HL-60 (cell line): ENCODE measurements at regions not wholly inside any gene's neighbourhood (a gene's known extent, or its start where the extent isn't known, plus 50 kb on each side); places are given as distances from the start of the nearest gene placed in this dataset.

Experiments
- DNase-seq, 2 experiments: peaks; one replicate each; pipeline ENCODE4 v3.0.0-alpha.2; 2010 to 2020; ENCODE audit warnings: low read depth in 1 of 2, low spot score in 1 of 2
- H3K27ac ChIP-seq: fragments of 250-450 bp; sonication (Bioruptor Pico); replicated peaks from 2 replicates; pipeline ENCODE4 v1.5.1; 2020; ENCODE audit warnings: mild to moderate bottlenecking, moderate library complexity
- H3K27me3 ChIP-seq: fragments of 250-450 bp; sonication (Bioruptor Pico); 2 replicates; pipeline ENCODE4 v1.5.1; 2021; ENCODE audit warnings: mild to moderate bottlenecking, moderate library complexity; ENCODE audit not compliant: insufficient read depth, poor library complexity, severe bottlenecking
- H3K4me3 ChIP-seq: replicated peaks from 2 replicates; pipeline ENCODE4 v1.5.1; 2011; ENCODE audit warnings: mild to moderate bottlenecking, control low read depth, low read length; ENCODE audit not compliant: insufficient read depth
- GABPA ChIP-seq: IDR thresholded peaks from 2 replicates; pipeline ENCODE4 v1.6.1; 2012; ENCODE audit warnings: low read depth
- POLR2AphosphoS5 ChIP-seq: IDR thresholded peaks from 2 replicates; pipeline ENCODE4 v1.6.1; 2012; ENCODE audit warnings: low read depth
- SPI1 ChIP-seq: IDR thresholded peaks from 2 replicates; pipeline ENCODE4 v1.6.1; 2012; ENCODE audit warnings: low read depth, mild to moderate bottlenecking, borderline replicate concordance
- TF ChIP-seq, protein P1 (sequence below): IDR thresholded peaks from one replicate; pipeline ENCODE4 v1.5.1; 2011; ENCODE audit warnings: low read length, control low read depth, inconsistent platforms; ENCODE audit not compliant: insufficient read depth
- TF ChIP-seq, protein P2 (sequence below): IDR thresholded peaks from 2 replicates; pipeline ENCODE4 v1.6.1; 2012; ENCODE audit warnings: low read depth; ENCODE audit not compliant: insufficient replicate concordance

DNA sequence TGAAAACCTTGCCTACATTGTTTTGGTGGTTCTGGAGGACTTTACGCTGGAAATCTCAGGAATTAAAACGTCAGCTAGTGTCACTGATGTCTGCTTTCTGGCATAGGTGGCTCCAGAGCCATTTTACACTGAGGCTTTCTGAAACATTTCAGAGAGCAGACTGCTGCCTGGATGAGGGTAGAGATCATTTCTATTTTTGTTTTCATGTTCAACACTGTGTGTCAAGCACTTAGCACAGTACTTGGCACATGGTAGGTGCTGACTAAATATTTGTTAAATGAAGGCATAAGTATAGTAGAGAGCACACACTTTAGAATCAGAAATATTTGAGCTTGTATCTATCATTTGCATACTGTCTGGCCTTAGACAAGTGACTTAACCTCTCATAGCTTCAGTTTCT is 59.1 kb upstream of the FRY start:
- TF ChIP-seq GABPA (no peak), SPI1 (no peak)

DNA sequence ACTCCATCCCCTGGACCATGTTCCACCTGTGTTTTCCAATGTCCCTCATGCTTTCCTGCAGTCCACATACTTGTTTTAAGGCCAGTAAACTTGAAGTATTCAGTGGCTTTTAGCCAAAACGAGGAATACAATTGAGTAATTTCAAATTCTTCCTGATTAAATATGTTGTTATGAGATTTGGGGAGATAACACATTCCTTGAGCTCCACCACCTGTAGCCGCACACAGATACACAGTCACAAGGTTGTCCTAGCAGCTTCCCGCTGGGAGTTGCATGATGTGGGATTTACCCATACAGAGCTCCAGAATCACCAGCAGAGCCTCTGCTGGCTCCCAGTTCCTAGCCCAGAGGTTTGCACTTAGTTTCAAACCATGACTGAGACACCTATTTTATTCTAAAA is 53.6 kb upstream of the FRY start:
- Histone ChIP-seq H3K27ac (no peak overlapping the region), H3K27me3 (no peaks in the 10 kb centered on the region), H3K4me3 (no peak overlapping the region)
- TF ChIP-seq, protein P1, sequence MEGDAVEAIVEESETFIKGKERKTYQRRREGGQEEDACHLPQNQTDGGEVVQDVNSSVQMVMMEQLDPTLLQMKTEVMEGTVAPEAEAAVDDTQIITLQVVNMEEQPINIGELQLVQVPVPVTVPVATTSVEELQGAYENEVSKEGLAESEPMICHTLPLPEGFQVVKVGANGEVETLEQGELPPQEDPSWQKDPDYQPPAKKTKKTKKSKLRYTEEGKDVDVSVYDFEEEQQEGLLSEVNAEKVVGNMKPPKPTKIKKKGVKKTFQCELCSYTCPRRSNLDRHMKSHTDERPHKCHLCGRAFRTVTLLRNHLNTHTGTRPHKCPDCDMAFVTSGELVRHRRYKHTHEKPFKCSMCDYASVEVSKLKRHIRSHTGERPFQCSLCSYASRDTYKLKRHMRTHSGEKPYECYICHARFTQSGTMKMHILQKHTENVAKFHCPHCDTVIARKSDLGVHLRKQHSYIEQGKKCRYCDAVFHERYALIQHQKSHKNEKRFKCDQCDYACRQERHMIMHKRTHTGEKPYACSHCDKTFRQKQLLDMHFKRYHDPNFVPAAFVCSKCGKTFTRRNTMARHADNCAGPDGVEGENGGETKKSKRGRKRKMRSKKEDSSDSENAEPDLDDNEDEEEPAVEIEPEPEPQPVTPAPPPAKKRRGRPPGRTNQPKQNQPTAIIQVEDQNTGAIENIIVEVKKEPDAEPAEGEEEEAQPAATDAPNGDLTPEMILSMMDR: no peak
- TF ChIP-seq GABPA: no peak
- no peak for TF ChIP-seq SPI1
- no peak for TF ChIP-seq POLR2AphosphoS5
- TF ChIP-seq, protein P2, sequence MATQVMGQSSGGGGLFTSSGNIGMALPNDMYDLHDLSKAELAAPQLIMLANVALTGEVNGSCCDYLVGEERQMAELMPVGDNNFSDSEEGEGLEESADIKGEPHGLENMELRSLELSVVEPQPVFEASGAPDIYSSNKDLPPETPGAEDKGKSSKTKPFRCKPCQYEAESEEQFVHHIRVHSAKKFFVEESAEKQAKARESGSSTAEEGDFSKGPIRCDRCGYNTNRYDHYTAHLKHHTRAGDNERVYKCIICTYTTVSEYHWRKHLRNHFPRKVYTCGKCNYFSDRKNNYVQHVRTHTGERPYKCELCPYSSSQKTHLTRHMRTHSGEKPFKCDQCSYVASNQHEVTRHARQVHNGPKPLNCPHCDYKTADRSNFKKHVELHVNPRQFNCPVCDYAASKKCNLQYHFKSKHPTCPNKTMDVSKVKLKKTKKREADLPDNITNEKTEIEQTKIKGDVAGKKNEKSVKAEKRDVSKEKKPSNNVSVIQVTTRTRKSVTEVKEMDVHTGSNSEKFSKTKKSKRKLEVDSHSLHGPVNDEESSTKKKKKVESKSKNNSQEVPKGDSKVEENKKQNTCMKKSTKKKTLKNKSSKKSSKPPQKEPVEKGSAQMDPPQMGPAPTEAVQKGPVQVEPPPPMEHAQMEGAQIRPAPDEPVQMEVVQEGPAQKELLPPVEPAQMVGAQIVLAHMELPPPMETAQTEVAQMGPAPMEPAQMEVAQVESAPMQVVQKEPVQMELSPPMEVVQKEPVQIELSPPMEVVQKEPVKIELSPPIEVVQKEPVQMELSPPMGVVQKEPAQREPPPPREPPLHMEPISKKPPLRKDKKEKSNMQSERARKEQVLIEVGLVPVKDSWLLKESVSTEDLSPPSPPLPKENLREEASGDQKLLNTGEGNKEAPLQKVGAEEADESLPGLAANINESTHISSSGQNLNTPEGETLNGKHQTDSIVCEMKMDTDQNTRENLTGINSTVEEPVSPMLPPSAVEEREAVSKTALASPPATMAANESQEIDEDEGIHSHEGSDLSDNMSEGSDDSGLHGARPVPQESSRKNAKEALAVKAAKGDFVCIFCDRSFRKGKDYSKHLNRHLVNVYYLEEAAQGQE: no peak
- DNase-seq: no peak

More for the DNA sequence above, 59.1 kb upstream of the FRY start:
- Histone ChIP-seq H3K4me3 (no peak overlapping the region), H3K27ac (no peak overlapping the region), H3K27me3 (no peaks in the 10 kb centered on the region)
- no peak for DNase-seq

DNA sequence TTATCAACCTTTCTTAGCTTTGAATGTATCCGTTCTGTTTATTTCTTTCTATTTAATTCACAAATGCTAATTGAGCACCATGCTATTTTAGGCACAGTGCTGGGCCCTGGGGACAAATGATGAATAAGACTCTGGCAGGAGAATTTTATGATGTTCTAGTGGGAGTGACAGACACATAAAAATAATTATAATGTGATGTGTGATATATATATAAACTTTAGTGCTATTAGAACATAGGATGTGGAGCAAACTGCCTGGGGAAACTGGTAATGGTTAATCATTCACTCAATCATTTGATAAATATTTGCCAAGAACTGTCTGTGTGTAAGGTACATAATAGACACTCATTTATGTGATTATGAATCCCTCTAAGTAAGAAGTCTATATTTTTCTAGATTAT is 50.7 kb upstream of the FRY start:
- Histone ChIP-seq H3K4me3 (no peak overlapping the region), H3K27ac (no peak overlapping the region), H3K27me3 (no peaks in the 10 kb centered on the region)
- no peak for TF ChIP-seq GABPA
- TF ChIP-seq, protein P1: no peak
- TF ChIP-seq POLR2AphosphoS5: no peak
- no peak for TF ChIP-seq SPI1
- TF ChIP-seq, protein P2: no peak
- no peak for DNase-seq
